H9 (cell line): ENCODE measurements at regions not wholly inside any gene's neighbourhood (a gene's known extent, or its start where the extent isn't known, plus 50 kb on each side); places are given as distances from the start of the nearest gene placed in this dataset.

ENCODE experiments used
- DNase-seq: peaks from one replicate; pipeline ENCODE4 v3.0.0-alpha.2; 2017
- H2AFZ ChIP-seq: one replicate; pipeline ENCODE4 v1.6.1; 2013; ENCODE audit warnings: mild to moderate bottlenecking, low read length, control low read depth, moderate library complexity
- H2AK5ac ChIP-seq: 2 replicates; pipeline ENCODE4 v1.6.1; 2013; ENCODE audit warnings: low read length, control low read depth, mixed read lengths; ENCODE audit not compliant: insufficient read length
- H2BK120ac ChIP-seq: one replicate; pipeline ENCODE4 v1.6.1; 2013; ENCODE audit warnings: low read depth, mild to moderate bottlenecking, low read length, control low read depth, inconsistent platforms; ENCODE audit not compliant: poor library complexity, severe bottlenecking
- H2BK12ac ChIP-seq: 2 replicates; pipeline ENCODE4 v1.6.1; 2013; ENCODE audit warnings: low read length, control low read depth, mixed read lengths, low read depth; ENCODE audit not compliant: insufficient read length
- H2BK15ac ChIP-seq: 2 replicates; pipeline ENCODE4 v1.6.1; 2013; ENCODE audit warnings: low read depth, low read length, control low read depth
- H2BK20ac ChIP-seq: one replicate; pipeline ENCODE4 v1.6.1; 2013; ENCODE audit warnings: low read depth, mild to moderate bottlenecking, low read length, control low read depth, inconsistent platforms; ENCODE audit not compliant: poor library complexity, severe bottlenecking
- H2BK5ac ChIP-seq: 2 replicates; pipeline ENCODE4 v1.6.1; 2013; ENCODE audit warnings: low read length, control low read depth, mixed read lengths; ENCODE audit not compliant: insufficient read length
- H3K14ac ChIP-seq: 2 replicates; pipeline ENCODE4 v1.6.1; 2013; ENCODE audit warnings: low read length, control low read depth; ENCODE audit not compliant: insufficient read depth
- H3K18ac ChIP-seq: 2 replicates; pipeline ENCODE4 v1.6.1; 2013; ENCODE audit warnings: low read depth, mild to moderate bottlenecking, mixed read lengths, low read length, control low read depth; ENCODE audit not compliant: insufficient read length
- H3K23ac ChIP-seq: 2 replicates; pipeline ENCODE4 v1.6.1; 2013; ENCODE audit warnings: low read length, control low read depth, mixed read lengths, low read depth; ENCODE audit not compliant: insufficient read length
- H3K23me2 ChIP-seq: 2 replicates; pipeline ENCODE4 v1.6.1; 2013; ENCODE audit warnings: low read depth, mild to moderate bottlenecking, mixed read lengths, low read length, control low read depth; ENCODE audit not compliant: insufficient read length, poor library complexity, severe bottlenecking
- H3K27ac ChIP-seq: 2 replicates; pipeline ENCODE4 v1.5.1; 2013; ENCODE audit warnings: low read length, control low read depth, mixed read lengths, low read depth; ENCODE audit not compliant: insufficient read length
- H3K27me3 ChIP-seq: 2 replicates; pipeline ENCODE4 v1.6.1; 2013; ENCODE audit warnings: low read length, control low read depth, inconsistent platforms; ENCODE audit not compliant: insufficient read depth
- H3K4ac ChIP-seq: 2 replicates; pipeline ENCODE4 v1.6.1; 2013; ENCODE audit warnings: low read depth, mild to moderate bottlenecking, control low read depth, inconsistent platforms, low read length, moderate library complexity
- H3K4me1 ChIP-seq: 2 replicates; pipeline ENCODE4 v1.6.1; 2013; ENCODE audit warnings: low read length, control low read depth, inconsistent platforms; ENCODE audit not compliant: insufficient read depth
- H3K4me2 ChIP-seq: 2 replicates; pipeline ENCODE4 v1.6.1; 2013; ENCODE audit warnings: low read length, control low read depth, mixed read lengths; ENCODE audit not compliant: insufficient read length, insufficient read depth
- H3K56ac ChIP-seq: 2 replicates; pipeline ENCODE4 v1.6.1; 2013; ENCODE audit warnings: low read depth, mild to moderate bottlenecking, mixed read lengths, low read length, control low read depth; ENCODE audit not compliant: insufficient read length
- H3K79me1 ChIP-seq: 2 replicates; pipeline ENCODE4 v1.6.1; 2013; ENCODE audit warnings: low read depth, mild to moderate bottlenecking, moderate library complexity, low read length, control low read depth, inconsistent platforms; ENCODE audit not compliant: insufficient read depth, poor library complexity, severe bottlenecking
- H3K79me2 ChIP-seq: 2 replicates; pipeline ENCODE4 v1.6.1; 2013; ENCODE audit warnings: low read length, control low read depth, inconsistent platforms; ENCODE audit not compliant: insufficient read depth
- H3K9ac ChIP-seq: 2 replicates; pipeline ENCODE4 v1.6.1; 2013; ENCODE audit warnings: low read length, control low read depth, mixed read lengths; ENCODE audit not compliant: insufficient read length; ENCODE audit errors: extremely low read depth
- H3K9me3 ChIP-seq: one replicate; pipeline ENCODE4 v1.6.1; 2013; ENCODE audit warnings: low read depth, low read length, inconsistent platforms; ENCODE audit not compliant: control insufficient read depth
- H3T11ph ChIP-seq: one replicate; pipeline ENCODE4 v1.6.1; 2013; ENCODE audit warnings: mild to moderate bottlenecking, low read length, control low read depth, inconsistent platforms
- H4K20me1 ChIP-seq: one replicate; pipeline ENCODE4 v1.6.1; 2013; ENCODE audit not compliant: control insufficient read depth, insufficient read length, insufficient read depth
- H4K5ac ChIP-seq: 2 replicates; pipeline ENCODE4 v1.6.1; 2013; ENCODE audit warnings: low read depth, mild to moderate bottlenecking, mixed read lengths, low read length, control low read depth; ENCODE audit not compliant: insufficient read length
- H4K8ac ChIP-seq: replicated peaks from 2 replicates; pipeline ENCODE4 v1.6.1; 2013; ENCODE audit warnings: low read length, control low read depth, mixed read lengths, low read depth; ENCODE audit not compliant: insufficient read length
- H4K91ac ChIP-seq: 2 replicates; pipeline ENCODE4 v1.6.1; 2013; ENCODE audit warnings: low read depth, mild to moderate bottlenecking, moderate library complexity, mixed read lengths, low read length, control low read depth; ENCODE audit not compliant: insufficient read length
- H3K27ac Mint-ChIP-seq, 3 experiments: 2 replicates in 2 of 3; 3 replicates in 1 of 3; pipeline ENCODE4 v1.8.0; 2020 to 2021; ENCODE audit warnings: mixed read lengths in 3 of 3, mild to moderate bottlenecking in 1 of 3, moderate library complexity in 1 of 3
- H3K27me3 Mint-ChIP-seq: 2 replicates; pipeline ENCODE4 v1.8.0; 2021; ENCODE audit warnings: low read depth, mild to moderate bottlenecking, moderate library complexity, mixed read lengths
- H3K36me3 Mint-ChIP-seq, 3 experiments: 2 replicates in 2 of 3; 3 replicates in 1 of 3; pipeline ENCODE4 v1.8.0; 2020 to 2021; ENCODE audit warnings: low read depth in 3 of 3, mixed read lengths in 3 of 3; ENCODE audit not compliant: insufficient read depth in 1 of 3
- H3K4me1 Mint-ChIP-seq, 2 experiments: 2 replicates each; pipeline ENCODE4 v1.8.0; 2020; ENCODE audit warnings: mixed read lengths in 2 of 2
- H3K4me3 Mint-ChIP-seq, 2 experiments: 2 replicates in 1 of 2; 3 replicates in 1 of 2; pipeline ENCODE4 v1.8.0; 2020 to 2021; ENCODE audit warnings: mild to moderate bottlenecking in 2 of 2, mixed read lengths in 2 of 2, moderate library complexity in 1 of 2
- H3K9me3 Mint-ChIP-seq, 2 experiments: 2 replicates in 1 of 2; 3 replicates in 1 of 2; pipeline ENCODE4 v1.8.0; 2020; ENCODE audit warnings: mild to moderate bottlenecking in 2 of 2, mixed read lengths in 2 of 2, moderate library complexity in 1 of 2
- WGBS: extraction: QIAGEN DNeasy Blood & Tissue Kit; methylation state at CpG from one replicate; pipeline ENCODE4 v1.1.7; 2013; ENCODE audit warnings: missing lambda C conversion rate, low lambda C conversion rate, mixed read lengths; ENCODE audit not compliant: insufficient read length; ENCODE audit errors: extremely low coverage; 5-methylcytosine and 5-hydroxymethylcytosine counted together
- TF ChIP-seq, protein P1 (sequence below): fragments of 200-600 bp; sonication (generic); conservative IDR thresholded peaks from 3 replicates; pipeline ENCODE4 v1.8.0; 2021; ENCODE audit warnings: antibody characterized with exemption, mild to moderate bottlenecking

GRCh38 chr1:68565923-68566322, 69.0 kb upstream of the DEPDC1 start:
- H3K4me1 ChIP-seq: peaks cover 4% of the 10 kb centered on the region; the same call in 1 of the 2 replicates
- no CpG with 5 or more reads among the region's 4 CpGs for WGBS
- H3K79me2 ChIP-seq: no peaks in the 10 kb centered on the region
- H3T11ph ChIP-seq: no peak overlapping the region
- TF ChIP-seq, protein P1, sequence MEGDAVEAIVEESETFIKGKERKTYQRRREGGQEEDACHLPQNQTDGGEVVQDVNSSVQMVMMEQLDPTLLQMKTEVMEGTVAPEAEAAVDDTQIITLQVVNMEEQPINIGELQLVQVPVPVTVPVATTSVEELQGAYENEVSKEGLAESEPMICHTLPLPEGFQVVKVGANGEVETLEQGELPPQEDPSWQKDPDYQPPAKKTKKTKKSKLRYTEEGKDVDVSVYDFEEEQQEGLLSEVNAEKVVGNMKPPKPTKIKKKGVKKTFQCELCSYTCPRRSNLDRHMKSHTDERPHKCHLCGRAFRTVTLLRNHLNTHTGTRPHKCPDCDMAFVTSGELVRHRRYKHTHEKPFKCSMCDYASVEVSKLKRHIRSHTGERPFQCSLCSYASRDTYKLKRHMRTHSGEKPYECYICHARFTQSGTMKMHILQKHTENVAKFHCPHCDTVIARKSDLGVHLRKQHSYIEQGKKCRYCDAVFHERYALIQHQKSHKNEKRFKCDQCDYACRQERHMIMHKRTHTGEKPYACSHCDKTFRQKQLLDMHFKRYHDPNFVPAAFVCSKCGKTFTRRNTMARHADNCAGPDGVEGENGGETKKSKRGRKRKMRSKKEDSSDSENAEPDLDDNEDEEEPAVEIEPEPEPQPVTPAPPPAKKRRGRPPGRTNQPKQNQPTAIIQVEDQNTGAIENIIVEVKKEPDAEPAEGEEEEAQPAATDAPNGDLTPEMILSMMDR: no peak
- H3K36me3 Mint-ChIP-seq: no peaks in the 10 kb centered on the region
- H3K4me2 ChIP-seq: no peak overlapping the region
- no peak overlapping the region for H2BK5ac ChIP-seq
- no peaks in the 10 kb centered on the region for H3K9me3 Mint-ChIP-seq
- no peaks in the 10 kb centered on the region for H3K23me2 ChIP-seq
- H3K4me3 Mint-ChIP-seq: no peak overlapping the region
- H2AK5ac ChIP-seq: no peak overlapping the region
- H2AFZ ChIP-seq: no peak overlapping the region
- H3K14ac ChIP-seq: no peak overlapping the region
- no peak overlapping the region for H3K27ac Mint-ChIP-seq
- no peaks in the 10 kb centered on the region for H3K9me3 ChIP-seq
- H2BK20ac ChIP-seq: no peak overlapping the region
- no peaks in the 10 kb centered on the region for H3K27me3 Mint-ChIP-seq
- no peaks in the 10 kb centered on the region for H4K20me1 ChIP-seq
- H2BK15ac ChIP-seq: no peak overlapping the region
- H3K23ac ChIP-seq: no peak overlapping the region
- no peak overlapping the region for H4K8ac ChIP-seq
- no peak overlapping the region for H4K5ac ChIP-seq
- H3K27ac ChIP-seq: no peak overlapping the region
- H3K4ac ChIP-seq: no peak overlapping the region
- H3K18ac ChIP-seq: no peak overlapping the region
- H4K91ac ChIP-seq: no peak overlapping the region
- H3K4me1 Mint-ChIP-seq: peaks cover 6% of the 10 kb centered on the region in 2 experiments
- H2BK120ac ChIP-seq: no peak overlapping the region
- H2BK12ac ChIP-seq: no peak overlapping the region
- DNase-seq: no peak
- H3K56ac ChIP-seq: no peak overlapping the region
- no peaks in the 10 kb centered on the region for H3K27me3 ChIP-seq
- H3K79me1 ChIP-seq: no peaks in the 10 kb centered on the region
- H3K9ac ChIP-seq: no peak overlapping the region
